ENCODE measurements at regions not wholly inside any gene's neighbourhood (a gene's known extent, or its start where the extent isn't known, plus 50 kb on each side); places are given as distances from the start of the nearest gene placed in this dataset.
"Not testable (repeated sequence)": the region's sequence is repeated elsewhere in the genome, so short reads cannot be mapped to it uniquely, and the experiment has no call there.

DNA sequence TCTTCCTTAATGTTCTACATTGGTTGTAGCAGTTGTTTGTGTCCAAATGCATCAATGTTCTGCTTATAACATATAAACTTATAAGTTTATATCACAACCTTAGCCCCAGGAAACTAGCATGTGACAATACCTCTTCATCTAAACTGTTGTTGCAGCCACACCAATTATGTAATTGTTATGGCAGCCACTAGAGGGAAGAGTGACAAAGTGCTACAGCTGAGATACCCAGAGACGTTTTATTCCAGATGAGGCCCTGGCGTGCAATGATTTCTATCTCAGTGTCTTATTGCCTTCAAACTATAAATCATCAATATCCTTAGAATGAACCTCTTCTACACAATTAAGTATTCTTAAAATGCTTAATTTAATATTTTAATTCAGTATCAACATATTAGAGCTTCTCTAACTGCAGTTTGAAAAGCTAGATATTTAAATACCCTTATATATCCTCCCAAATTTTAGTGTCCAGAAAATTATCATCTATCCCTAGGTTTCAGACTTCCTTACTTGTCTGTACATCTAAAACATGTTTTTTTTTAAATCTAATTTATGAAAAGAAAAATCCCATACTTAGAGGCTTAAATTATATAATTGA is 171.6 kb downstream of the PCDH10 start:
- no peak for DNase-seq (ENCODE audit: low spot score)

GRCh38 chr4:133316909-133317308 is 167.8 kb downstream of the PCDH10 start:
- DNase-seq (ENCODE audit: low spot score), result no peak

- DNase-seq (ENCODE audit: low spot score), result no peak
Observed at GRCh38 chr4:133314991-133315390, 165.9 kb downstream of the PCDH10 start.

DNA sequence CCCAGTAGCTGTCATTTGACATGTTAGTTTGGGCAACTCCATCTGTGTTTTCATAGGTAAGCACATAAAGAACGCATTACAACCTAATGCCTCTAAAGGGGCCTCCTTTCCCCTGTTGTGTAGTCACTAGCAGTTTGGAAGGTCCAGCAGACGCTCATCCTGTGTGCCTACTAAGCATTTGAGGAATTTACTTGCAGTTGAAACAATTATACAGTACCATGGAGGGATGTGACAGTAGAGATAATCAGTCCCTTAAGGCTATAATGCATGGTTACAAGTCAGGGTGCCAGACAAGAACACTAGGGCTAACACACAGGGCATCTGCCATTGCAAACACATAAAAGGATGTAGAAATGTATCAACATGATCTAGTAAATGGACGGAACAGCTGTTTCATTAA is 138.3 kb downstream of the PCDH10 start:
- no peak for DNase-seq (ENCODE audit: low spot score)

DNA sequence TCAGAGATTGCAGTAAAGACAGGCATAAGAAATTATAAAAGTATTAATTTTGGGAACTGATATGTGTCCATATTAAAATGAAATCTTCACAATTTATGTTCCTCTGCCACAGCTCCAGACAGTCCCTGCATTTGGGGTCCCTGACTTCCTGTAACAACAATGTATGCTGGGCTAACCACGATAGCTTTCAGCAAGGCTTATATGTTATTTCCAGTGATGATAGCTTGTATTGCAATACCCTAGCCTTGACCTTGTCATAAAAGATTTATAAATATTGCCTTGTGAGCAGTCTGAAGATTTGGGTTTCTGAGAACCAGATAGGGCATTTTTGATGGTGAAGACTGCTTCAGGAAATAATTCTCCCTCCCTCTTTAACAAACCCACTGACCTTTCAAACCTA is 129.5 kb downstream of the PCDH10 start:
- DNase-seq (ENCODE audit: low spot score), result no peak

DNA sequence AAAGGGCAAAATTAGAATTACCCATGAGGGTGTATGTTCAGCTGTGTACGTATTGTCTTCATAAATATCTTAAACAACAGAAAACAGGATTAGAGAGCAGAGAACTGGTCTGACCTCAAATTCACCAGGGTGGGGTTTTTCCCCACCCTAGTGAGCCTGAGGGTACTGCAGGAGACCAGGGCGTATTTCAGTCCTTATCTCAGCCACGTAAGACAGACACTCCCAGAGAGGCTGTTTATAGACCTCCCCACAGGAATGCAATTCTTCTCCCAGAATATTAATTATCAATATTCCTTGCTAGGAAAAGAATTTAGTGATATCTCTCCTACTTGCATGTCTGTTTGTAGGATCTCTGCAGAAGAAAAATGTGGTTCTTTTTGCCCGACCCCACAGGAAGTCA is 128.8 kb downstream of the PCDH10 start:
- not testable (repeated sequence) for DNase-seq (ENCODE audit: low spot score)

- DNase-seq (ENCODE audit: low spot score), result no peak
Observed at GRCh38 chr4:133275246-133275645, 126.2 kb downstream of the PCDH10 start.

GRCh38 chr4:133273401-133273800 is 124.3 kb downstream of the PCDH10 start:
- no peak for DNase-seq (ENCODE audit: low spot score)

DNA sequence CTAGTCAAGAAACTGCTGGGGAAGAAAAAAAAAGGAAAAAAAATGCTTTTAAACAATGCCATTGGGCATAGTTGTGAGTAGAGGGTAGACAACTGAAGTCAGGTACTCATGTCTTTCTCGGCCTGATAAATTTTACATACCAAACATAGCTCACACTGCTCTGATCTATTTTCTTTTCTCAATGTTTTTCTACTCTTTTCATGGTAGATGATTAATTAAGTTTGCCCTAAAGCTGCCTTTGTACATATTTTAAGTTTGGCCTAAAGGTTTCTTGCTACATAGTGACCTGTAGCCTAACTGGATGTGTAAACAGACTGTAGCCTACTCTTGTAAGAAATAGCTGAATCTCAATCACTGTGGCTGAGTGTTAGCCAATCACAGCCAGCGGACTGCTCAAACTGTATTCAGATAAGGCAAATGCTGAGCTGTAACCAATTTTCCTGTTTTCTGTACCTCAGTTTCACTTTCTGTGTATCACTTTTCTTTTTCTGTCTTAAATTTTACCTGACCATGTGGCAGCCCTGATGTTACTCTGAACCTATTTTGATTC is 121.0 kb downstream of the PCDH10 start:
- DNase-seq (ENCODE audit: low spot score), result no peak

DNA sequence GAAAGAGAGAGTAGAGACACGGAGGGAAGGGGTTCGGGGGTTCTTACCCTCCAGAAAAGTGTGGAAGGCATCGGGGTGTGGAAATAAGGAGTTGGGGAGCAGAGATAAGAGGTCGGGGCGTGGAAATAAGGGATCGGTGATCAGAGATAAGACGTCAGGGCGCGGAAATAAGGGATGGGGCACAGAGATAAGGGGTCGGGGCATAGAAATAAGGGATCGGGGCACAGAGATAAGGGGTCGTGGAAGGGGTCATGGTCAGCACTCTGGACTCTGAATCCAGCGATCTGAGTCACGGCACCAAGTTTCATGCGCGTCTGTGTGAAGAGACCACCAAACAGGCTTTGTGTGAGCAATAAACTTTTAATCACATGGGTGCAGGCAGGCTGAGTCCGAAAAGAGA is 119.1 kb downstream of the PCDH10 start:
- no peak for DNase-seq (ENCODE audit: low spot score)

- not testable (repeated sequence) for DNase-seq (ENCODE audit: low spot score)
Observed at GRCh38 chr4:133267506-133267905, 118.4 kb downstream of the PCDH10 start.

DNA sequence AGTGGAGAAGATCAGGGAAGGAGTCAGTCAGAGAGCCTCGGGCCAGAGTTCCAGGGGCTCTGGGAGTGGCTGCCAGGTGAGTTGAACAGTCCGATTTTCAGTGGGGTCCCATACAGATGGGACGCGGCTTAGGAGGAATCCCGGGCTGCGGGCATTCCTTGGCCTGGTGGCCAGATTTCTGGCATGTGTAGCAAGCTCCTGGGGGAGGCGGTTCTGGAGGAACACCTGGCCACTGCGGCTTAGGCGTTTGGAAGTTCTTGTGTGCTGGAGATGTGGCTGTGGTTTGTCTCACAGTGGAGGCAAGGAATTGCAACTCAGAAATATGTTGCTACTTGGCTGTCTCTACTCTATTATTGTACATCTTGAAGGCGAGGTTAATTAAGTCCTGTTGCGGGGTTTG is 117.9 kb downstream of the PCDH10 start:
- not testable (repeated sequence) for DNase-seq (ENCODE audit: low spot score)

GRCh38 chr4:133264251-133264650 is 115.2 kb downstream of the PCDH10 start:
- not testable (repeated sequence) for DNase-seq (ENCODE audit: low spot score)

DNA sequence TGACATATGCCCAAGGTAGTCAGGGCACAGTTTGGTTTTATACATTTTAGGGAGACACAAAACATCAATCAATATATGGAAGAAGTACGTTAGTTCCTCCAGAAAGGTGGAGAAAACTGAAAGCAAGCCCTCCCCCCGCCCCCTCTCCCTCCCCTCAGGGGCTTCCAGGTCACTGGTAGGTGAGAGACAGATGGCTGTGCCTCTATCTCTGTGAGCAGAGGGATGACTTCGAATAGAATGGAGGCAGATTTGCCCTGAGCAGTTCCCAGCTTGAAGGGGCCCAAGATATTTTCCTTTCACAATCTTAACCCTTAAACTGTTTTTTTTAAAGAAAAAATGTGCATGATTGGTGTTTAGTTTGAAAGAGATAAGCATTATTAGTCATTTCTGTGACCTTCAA is 114.0 kb downstream of the PCDH10 start:
- DNase-seq (ENCODE audit: low spot score), result no peak

DNA sequence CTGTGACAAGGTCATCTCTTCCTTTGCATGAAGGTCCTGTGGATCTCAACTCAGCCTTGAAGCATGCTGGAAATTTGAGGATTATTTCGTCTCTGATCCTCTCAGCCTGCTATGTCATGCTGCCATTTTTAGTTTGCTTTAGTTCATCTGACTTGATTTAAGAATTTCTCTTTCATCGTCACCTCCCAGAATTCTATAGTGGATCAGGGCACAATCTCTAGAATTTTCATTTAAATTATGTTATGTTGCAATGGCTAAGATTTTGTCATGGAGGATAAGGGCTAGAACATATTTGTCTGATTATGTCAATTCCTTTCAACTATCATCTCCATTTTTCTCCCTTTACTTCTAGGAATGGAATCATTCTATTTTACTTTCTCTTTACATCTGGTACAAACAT is 98.8 kb downstream of the PCDH10 start:
- DNase-seq (ENCODE audit: low spot score), result no peak

DNA sequence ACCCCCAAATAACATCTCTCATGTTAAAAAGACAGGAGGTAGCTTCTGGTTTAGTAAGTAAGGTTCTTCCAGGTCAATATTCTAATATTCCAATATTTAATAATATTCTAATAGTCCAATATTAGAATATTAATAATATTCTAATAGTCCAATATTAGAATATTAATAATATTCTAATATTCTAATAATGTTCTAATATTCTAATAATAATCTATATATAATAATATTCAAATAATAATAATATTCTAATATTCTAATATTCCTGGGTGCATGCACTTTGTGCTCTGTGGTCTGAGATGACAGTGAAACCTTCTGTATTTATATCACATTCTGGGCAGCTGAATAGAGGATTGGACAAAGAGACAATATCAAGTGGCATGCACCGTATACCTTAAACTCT is 96.1 kb downstream of the PCDH10 start:
- DNase-seq (ENCODE audit: low spot score), result no peak
